GM18517 (cell line): ENCODE measurements at regions not wholly inside any gene's neighbourhood (a gene's known extent, or its start where the extent isn't known, plus 50 kb on each side); places are given as distances from the start of the nearest gene placed in this dataset.

Experiments used
- ATAC-seq: cut with Tn5 transposase; IDR thresholded peaks from one replicate; pipeline ENCODE4 v1.9.1; 2021; ENCODE audit warnings: mild to moderate bottlenecking, moderate library complexity; ENCODE audit not compliant: unreplicated experiment

DNA sequence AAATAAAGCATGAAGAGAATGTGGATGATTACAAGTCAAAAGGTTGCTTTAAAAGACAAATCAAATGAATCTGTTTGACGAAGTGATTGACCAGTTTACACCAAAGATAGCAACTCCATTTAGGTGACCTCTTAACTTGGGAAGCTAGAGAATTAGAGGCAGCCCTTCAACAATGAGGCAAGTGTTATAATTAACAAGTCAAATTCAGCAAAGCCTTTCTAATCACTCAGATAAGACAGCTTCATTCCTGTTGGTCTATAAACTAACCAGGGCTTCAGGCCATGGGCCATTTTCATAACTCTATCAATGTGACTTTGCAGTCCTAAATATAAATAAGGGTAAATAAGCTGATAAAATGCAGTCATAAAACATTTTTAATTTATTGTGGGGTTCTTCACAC, 712.2 kb upstream of the SEMA6A start:
- ATAC-seq = no peak

DNA sequence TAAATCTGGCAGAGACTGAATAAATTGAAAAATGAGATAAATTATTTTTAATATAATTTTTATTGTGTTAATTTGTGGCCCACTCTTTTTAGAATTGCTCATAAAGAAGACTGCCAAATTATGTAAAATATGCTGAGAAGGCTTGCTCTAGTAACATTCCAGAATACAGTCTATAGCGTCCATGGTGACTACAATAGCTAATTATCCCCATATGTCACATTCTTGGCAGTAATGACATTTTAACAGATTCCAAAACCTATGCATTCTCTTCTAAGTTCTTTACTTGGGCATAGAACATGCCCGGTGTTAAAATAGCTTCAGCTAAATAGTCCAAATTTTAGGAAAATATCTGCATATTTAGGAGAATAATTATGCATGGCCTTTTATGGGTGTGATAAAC, 697.0 kb upstream of the SEMA6A start:
- ATAC-seq = no peak

DNA sequence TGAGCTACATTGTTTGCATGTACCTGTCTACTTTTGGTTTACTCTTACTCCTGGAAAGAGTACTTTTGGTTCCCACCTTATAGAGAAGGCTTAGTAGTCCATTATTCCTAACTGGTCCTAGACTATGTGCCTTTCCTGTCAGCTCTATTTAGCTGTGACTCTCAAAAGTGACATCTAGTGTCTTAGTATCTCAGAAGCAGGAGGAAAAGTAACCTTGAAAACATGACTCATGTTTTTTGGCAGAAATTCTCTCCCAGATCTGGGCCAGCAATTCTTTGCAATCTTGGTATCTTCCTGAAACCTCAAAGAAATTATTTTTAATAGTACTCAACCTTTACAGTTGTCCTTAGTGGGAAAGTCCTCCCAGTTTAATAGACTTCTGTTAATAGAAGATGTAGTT, 691.7 kb upstream of the SEMA6A start:
- no peak for ATAC-seq

DNA sequence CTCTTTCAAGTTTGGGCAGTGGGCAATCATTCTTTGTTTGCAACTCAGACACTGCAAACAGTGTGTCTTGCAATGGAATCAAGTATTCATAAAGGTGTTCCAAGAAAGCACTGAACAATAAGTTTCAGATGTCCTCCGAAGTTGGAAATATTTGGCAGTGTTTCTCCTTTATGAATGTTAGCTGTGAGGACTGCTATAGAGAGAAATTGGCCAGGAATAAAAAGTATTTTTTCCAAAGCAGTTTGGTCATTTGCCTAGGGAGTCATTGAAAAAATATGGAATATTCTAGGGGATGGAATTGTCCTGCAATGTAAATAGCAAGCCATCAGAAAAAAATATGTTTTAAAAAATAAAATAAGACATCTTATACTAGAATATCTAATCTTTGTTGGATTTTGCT, 688.6 kb upstream of the SEMA6A start:
- ATAC-seq = no peak

DNA sequence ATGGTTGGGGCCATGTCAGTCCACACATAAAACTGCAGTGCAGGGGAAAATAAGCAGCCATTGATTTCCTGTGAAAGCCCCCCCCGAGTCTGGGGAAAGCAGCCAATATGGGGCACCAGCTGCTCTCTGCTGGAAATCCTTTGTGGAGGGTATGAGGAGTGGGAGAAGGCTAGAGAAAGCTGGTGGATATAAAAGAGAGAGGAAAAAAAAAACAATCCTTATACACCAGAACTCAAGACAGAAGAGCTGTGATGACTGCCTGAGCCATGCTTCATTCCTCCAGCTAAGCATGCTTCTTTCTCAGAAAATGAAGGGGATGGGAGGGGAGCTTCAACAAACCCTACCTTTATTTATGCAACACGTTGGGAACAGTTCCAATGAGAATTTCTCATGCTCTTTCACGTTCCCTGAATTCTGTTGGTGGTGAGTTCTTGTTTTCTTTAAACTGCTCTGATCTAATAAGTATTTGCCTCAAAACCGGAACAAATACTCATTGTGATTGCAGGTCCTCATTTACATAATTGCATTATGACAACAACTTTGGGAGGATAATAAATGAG, 688.0 kb upstream of the SEMA6A start:
- no peak for ATAC-seq

DNA sequence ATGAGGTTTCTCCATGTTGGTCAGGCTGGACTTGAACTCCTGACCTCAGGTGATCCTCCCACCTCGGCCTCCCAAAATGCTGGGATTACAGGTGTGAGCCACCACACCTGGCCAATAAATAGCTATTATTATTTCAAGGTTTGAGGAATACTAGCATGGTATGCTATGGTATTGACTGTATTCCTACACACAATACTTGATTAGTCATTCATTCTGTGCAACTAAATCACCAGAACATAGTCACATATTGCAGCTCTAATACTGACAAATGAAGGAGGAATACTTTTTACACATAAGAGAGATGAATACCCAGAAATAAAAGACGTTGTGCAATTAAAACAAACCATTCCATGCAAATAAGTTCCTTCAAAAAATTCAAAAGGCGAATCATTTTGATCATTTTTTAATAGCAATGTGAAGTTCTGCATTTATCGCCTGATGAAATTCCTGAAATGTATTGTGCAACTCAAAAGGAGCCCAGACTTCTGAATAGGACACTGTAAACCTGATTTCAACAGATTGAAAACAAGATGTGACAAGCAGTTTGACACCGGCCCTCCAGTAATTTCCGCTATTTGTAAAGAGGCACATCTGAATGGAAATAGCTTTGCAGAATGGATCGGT, 687.4 kb upstream of the SEMA6A start:
- no peak for ATAC-seq

DNA sequence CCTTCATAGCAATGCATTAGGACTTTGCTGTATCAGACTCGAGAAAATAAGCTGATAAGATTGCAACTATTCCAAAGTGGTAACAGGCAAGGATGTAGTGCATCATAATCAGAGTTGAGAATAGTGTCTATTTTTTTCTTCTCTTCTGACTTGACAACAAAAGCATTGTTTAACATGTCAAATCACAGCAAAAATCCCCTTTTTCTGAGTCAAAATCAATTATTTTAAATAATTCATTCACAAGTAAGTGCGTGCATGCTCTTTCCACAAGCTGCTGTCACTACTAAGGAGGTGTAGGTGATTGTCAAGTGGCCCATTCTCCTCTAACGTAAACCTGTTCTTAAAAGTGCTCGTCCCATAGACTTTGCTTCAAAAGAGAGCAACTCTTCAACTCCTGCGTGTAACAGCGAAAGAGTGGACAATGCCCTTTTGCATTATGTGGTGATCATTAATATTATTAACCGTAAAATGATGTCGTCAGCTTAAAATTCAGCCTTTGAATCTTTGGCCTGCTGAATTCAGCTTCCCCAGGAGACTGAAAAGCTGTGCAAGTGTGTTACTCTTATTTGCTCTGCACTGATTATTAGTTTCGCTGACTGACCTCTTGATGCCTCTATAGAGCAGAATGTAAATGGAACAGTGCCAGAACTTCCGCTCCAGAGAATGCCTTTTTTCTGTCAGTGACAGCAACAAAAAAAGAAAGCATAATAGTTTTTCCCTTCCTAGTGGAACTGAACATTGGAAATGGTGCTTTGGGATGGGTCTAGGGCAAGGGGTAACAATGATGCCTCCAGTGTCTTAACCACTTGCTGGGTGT, 680.8 kb upstream of the SEMA6A start:
- ATAC-seq = no peak

DNA sequence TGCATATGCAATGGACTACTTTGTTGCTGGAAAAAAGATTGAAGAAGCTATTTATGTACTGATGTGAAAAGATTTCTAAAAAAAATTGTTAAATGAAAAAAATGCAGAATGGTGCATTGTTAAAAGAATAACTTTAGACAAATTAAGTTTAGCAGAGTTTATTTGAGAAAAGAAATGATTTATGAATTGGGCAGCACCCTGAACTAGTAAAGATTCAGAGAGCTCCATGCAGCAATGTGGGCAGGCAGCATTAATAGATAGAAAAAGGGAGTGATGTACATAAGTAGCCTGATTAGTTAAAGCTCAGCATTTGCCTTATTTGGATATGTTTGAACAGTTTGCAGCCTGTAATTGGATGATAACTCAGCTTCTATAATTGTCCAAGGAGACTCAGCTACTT, 677.9 kb upstream of the SEMA6A start:
- no peak for ATAC-seq

DNA sequence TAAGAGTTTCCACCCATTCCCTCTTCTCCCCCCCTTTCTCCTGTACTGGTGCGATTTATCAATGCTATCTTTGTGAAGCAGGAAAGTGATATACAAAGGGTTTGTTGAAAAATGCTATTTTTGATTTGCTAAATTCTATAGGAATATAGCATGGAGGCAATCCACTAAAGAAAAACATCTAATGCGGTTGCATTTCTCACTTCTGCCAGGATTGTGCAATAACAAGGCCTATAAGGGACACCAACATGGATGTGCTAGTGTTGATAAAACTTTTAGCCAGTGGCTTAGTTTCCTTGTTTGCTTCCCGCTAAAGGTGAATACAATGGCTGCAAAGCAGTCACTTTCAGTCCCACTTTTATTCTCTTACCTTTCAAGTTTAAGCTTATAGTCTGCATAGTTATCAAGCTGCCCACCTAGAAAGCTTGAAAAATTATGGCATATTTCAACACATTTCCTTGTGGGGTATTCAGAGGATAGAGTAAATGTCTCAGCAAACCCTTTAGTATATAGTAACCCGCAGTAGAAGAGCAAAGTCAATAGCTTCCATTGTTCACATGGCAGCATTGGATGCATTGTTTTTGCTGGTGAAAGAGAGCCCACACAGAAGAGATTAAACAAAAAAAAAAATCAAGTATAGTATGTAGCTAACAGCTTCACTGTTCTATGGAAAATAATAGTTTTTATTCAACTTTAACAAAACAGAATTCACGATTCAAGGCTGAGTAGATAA, 674.6 kb upstream of the SEMA6A start:
- ATAC-seq = no peak

DNA sequence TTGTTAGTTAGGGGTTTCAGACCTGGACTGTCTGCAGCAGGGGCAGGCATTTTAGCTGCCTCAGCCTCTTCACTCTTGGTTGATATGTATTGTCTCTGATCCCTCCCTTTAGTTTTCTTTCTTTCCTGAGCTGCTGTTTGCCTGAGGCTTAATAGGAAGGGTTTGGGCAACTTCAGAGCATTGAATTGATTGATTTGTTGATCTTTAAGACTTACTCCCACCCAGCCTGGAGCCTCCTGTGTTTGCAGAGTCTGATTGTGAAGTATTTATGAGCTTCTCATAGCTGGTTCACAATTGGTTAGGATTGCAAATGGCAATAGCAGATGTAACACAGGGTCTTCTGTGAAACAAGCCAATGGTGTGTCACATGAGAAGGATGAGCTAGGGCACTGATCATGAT, 671.8 kb upstream of the SEMA6A start:
- no peak for ATAC-seq

DNA sequence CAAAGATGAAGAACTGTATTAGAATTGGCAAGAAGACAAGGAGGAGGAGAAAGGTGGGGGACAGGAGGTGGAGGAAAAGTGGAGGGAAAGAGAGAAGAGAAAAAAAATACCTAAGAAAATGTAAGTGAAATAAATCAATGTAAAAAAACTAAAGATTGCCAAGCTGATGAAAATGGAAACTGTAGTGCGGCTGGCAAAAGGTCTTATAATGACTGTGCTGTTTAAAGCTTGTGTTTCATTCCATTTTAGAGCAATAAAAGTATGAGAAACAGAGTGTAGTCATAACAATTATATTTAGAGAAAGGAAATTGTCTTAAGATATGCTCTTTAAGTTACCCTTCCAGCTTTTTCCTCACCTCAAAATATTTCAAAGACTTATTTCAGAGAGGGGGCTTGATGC, 670.5 kb upstream of the SEMA6A start:
- no peak for ATAC-seq

DNA sequence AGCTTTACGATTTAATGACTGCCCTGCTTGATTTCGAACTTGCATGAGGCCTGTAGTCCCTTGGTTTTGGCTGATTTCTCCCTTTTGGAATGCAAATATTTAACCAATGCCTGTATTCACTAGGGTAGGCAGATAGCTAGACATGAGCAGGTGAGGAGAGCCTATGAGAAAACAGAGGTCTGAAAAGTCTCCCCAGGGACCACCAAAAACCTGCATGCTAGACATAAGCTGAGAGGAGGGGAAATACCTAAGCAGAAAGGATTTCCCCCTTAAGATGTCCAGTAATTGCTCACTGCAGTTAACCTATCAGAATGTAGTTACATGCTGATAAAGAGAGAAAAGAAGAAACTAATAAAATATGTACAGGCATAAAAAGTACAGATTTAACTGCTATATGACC, 667.4 kb upstream of the SEMA6A start:
- peak; percentile 69 for ATAC-seq

DNA sequence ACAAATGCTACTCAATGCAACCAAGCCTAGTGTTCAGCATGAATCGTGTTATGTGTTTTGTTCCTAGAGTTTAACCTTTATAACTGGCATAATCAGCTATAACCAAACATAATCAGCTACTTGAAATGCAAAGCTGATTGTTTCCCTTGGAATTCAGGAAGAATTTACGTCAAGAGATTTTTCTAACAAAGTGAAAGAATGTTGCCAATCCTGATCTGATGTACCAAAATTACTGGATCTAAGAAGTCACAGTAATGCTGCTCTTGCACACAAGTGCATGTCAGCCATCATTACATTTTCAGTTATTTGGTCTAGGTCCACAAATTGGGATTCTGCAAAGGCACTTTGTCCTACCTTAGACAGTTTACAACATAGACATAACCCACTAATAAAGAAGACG, 662.3 kb upstream of the SEMA6A start:
- no peak for ATAC-seq

DNA sequence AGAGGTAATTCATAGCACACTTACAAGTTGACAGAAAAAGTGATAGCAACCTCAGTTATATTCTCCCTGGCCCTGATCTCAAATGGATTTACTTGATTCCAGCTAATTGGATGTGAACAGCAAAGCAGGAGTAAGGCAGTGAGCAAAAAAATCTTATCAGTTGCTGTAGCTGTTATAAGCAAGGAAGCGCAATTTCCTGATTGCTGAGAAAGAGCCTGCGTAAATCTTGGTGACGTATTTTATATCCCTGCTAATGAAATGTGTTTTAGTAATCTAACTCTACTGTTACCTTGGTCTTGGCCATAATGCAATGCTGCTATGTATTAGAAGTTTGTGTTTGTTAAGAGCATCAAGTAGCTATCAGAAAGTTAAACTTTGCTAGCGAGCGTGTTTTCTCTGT, 661.2 kb upstream of the SEMA6A start:
- ATAC-seq = no peak

DNA sequence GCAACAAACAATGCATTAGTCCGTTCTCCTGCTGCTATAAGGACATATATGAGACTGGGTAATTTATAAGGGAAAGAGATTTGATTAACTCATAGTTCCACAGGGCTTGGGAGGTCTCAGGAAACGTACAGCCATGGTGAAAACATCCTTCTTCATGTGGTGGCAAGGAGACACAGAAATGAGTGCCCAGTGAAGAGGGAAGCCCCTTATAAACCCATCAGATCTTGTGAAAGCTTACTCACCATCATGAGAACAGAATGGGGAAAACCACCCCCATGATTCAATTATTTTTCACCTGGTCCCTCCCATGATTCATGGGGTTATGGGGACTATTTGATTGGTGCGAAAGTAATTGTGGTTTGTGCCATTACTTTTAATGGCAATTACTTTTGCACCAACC, 655.8 kb upstream of the SEMA6A start:
- ATAC-seq = no peak

DNA sequence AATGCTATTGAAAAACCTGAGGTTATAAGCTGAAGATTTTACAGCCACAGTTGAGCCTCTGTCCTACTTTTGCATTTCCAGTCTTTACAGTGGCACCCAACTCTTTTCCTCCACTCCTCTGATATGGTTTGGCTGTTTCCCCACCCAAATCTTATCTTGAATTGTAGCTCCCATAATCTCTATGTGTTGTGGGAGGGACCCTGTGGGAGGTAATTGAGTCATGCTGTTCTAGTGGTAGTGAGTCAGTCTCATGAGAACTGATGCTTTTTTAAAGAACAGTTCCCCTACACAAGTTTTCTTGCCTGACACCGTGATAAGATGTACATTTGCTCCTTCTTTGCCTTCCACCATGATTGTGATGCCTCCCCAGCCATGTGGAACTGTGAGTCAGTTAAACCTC, 646.1 kb upstream of the SEMA6A start:
- no peak for ATAC-seq

DNA sequence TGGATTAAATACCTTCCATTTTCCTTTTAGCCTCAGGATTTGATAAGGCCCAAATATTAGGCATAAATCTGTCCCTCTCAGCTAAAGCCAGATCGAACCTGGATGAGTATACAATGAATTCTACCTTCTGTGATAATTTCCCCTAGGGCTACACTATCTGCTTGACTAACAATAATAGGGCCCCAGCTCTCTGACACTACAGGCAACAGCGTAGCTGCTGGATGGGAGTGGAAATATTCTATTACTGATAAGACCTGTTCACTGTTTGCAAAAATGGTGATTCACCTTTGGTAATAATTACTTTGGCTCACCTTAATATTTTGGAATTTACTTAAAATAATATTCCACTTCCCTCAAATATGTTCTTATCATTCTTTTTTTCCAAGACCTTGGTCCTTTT, 644.2 kb upstream of the SEMA6A start:
- no peak for ATAC-seq

DNA sequence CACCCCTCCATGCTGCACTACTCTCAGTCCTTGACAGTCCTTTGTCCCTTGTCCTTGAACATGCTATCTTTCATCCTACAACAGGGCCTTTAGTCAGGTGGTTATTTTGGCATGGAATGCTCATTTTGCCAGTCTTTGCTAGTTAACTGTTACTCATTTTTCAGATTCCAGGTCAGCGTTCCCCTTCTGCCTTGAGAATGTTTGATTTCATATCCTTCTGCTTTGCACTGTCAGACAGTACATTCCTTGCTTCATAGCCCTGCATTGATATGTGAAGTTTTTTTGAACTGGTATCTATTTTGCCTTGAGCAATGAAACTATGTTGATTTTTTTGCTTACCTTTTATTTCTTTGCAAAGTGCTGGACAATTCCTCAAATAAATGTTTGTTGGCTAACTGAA, 638.2 kb upstream of the SEMA6A start:
- ATAC-seq = no peak

DNA sequence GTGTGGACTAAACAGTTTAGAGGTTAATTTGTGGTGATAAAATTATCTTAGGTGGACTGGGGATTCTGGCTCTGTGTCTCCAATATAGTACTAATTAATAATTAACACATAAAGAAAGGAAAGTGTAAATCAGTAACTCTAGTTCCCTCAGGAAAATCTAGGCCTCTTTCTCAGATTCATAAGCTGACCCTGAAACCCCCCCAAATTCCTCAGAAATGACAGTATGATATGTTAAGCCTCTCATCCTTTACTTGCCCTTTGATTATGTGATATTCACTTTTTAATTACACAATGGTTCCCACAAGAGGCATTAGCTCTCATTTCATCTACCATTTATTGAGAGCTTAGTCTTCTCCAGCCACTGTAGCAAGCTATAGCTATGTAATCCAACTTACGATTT, 636.2 kb upstream of the SEMA6A start:
- no peak for ATAC-seq

DNA sequence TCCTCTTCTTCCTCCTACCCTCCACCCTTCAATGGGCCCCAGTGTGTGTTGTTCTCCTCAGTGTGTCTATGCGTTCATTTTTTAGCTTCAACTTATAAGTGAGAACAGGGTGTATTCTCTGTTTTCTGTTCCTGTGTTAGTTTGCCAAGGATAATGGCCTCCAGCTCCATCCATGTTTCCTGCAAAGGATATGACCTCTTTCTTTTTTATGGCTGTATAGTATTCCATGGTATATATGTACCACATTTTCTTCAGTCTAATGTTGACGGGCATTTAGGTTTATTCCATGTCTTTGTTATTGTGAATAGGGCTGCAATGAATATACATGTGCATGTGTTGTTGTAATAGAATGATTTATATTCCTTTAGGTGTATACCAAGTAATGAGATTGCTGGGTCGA, 634.9 kb upstream of the SEMA6A start:
- ATAC-seq = no peak

DNA sequence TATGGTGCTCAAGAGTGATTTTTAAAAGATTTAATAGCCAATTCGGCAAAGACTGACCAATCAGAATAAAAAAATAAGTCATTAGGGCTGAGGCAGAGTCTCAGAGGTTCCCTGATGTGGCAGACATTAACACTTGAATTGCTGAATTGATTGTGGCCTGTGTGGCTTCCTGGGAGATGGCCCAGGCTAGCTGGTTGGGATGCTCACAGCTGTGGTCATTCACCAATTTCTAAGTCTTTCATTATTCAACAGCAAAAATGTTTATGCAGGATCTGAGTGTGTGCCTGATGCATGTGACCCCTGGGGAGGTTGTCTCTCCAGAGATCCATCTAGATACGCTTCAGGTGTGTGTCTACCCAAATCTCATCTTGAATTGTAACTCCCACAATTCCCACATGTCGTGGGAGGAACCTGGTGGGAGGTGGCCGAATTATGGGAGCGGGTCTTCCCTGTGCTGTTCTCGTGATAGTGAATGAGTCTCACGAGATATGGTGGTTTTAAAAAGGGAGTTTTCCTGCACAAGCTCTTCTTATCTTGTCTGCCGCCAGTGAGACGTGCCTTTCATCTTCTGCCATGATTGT, 632.6 kb upstream of the SEMA6A start:
- no peak for ATAC-seq
